ENCODE measurements at regions not wholly inside any gene's neighbourhood (a gene's known extent, or its start where the extent isn't known, plus 50 kb on each side); places are given as distances from the start of the nearest gene placed in this dataset.
"Not testable (repeated sequence)": the region's sequence is repeated elsewhere in the genome, so short reads cannot be mapped to it uniquely, and the experiment has no call there.

DNA sequence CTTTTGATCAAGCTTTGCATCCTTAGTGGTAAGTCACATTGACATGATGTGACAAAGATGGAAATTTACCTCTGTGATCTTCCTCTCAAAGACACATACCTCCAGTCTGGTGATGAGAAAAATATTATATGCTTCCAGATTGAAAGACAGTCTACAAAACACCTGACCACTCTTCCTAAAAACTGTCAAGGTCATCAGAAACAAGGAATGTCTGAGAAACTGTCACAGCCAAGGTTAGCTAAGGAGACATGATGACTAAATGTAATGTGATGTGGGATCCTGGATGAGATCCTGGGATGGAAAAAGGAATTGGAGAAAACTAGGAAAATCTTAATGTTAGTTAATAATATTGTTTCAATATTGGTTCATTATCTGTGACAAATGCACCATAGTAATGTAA is 226.6 kb upstream of the ST6GAL2 start:
- no peak for DNase-seq

DNA sequence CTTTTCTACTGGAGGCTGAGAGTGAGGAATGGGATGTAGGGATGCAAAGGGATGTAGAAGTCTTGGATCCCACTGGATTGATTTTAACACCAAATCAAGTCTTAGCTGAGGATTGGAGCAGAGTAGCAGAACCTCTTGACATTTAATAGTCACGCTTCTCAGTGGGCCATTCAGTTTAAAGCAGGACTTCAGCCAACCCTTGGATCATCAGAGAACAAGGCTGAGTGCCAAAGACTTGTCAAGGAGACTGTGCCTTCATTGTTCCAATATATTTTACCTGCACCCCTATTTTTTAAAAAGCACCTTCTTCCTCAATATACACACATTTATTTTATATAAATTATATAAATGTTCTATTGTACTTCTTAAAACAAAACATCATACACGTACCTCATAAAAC is 242.4 kb upstream of the ST6GAL2 start:
- no peak for DNase-seq

DNA sequence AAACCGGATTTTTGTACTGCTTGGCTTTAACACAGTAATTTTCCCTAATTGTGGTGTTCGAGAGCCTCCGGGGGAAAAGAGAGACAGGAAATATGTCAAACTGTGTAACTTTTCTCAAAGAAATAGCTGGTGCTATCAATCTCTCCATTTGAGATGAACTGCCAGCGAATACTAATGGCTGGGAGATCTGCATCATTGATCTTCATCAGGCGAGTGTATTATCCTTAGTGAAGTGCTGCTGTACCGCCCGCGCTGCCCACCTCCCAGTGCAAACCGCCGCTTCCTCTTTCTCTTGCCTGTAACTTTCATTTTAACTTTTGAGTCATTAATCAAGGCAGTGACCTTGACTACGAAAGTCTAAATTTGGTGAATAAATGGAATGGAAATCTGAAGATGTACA is 246.1 kb upstream of the ST6GAL2 start:
- DNase-seq: no peak

DNA sequence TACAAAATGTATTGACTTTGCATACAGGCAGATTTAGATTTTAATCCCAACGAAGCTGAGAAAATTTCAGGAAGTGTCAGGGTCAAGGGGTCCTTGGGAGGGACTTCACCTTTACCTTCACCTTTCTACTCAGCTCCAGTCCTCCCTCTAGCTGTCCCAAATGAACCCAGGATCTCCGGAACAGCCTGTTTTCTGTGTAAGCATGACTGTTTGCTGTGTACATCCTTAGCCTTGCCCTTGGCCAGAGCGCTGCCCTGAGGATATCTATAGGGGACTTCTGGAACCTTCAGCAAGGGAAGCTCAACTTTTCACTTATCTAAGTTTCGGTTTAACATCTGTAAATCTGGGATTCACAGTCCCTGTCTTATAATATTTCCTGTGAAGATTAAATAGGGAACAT is 246.8 kb upstream of the ST6GAL2 start:
- no peak for DNase-seq

DNA sequence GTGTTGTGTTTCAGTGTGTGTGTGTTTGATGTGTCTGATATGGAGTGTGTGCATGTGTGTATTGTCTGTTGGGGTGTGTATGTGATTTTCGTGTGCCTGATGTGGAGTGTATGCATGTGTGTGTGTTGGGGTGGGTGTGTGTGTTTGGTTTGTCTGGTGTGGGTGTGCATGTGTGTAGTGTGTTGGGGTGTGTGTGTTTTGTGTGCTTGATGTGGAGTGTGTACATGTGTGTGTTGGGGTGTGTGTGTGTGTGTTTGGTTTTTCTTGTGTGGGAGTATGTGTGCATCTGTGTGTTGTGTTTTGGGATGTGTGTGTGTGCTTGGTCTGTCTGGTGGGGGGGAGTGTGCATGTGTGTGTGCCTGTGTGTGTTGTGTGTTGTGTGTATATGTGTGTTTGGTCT is 247.4 kb upstream of the ST6GAL2 start:
- no peak for DNase-seq

DNA sequence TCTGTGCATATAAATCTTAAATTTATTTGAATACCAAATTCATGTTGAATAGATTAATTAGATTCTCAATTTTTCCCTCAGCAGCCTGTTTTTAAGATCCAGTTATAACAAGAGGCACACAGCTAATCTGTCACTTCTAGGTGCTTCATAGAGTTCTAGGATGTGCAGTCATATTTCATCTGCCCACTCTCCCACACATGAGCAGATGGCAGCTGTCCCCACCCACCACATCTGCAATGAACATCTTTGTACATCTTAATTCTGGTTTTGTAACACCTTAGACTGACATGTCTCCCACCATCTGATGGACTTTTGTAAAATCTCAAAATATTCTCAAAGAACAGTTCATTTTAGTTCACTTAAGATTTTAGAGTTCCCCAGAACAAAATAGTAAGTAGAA is 250.8 kb upstream of the ST6GAL2 start:
- no peak for DNase-seq

DNA sequence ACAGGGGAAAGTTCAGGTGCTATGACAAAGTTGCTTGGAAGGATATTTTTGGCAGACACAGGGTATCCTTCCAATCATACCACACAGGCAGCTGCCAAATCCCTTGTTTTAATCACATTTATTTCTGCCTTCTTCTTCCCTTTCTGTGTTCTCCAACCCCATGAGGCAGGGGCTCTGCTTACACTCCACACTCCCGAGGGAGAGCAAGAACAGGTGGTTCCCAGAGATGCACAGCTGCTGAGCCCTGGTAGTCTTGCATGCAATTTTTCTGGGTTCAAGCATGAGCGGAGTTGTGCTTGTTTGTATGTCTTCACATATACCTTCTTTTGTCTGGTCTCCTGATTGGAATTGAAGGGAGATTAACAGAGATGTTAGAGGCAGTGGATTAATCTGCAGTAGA is 251.7 kb upstream of the ST6GAL2 start:
- no peak for DNase-seq

DNA sequence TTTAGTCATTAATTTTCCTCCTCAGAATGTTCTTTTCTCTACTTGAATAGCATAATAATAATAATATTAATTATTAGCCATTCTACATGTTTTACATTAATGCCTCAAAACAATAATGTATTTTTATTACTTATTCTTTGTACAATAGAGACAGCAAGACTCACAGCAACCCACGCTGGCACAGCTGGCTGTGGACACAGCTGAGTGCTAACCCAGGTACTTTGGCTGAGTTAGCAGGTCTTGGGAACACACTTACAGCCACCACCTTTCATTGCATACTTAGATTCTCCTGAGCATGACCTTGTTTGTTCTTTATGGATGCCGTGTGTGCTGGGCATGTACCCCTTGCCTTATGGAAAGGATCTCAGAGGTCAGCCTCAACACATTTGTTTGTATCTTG is 260.2 kb upstream of the ST6GAL2 start:
- no peak for DNase-seq

DNA sequence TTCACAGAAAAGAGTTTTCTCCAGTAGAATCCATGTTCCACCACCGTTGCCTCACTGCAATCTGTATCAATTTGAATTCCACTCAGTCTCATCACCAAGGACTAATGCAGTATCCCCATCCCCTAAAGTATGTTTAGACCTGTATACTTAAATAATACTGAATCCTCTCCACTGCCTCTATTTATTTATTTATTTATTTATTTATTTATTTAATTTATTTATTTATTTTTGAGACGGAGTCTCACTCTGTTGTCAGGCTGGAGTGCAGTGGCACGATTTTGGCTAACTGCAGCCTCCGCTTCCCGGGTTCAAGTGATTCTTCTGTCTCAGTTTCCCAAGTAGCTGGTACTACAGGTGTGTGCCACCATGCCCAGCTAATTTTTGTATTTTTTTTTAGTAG is 260.7 kb upstream of the ST6GAL2 start:
- not testable (repeated sequence) for DNase-seq

DNA sequence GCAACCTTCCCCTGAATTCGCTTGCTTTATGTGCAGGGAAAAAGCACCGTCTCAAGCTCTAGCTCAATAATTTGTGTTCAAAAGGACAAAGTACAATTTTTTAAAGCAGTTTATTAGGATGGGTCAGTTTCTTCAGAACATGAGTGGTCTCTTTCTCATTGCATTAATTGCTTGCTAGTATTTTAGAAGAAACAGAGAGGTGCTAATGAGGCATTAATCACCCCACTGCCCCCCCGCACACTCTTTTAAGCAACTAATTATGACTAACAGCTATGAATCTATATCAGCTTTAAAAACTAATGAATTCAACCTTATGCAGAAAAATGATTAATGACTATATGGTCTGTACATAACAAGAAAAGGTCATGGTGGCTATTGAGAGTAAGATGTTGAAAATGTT is 262.1 kb upstream of the ST6GAL2 start:
- no peak for DNase-seq

DNA sequence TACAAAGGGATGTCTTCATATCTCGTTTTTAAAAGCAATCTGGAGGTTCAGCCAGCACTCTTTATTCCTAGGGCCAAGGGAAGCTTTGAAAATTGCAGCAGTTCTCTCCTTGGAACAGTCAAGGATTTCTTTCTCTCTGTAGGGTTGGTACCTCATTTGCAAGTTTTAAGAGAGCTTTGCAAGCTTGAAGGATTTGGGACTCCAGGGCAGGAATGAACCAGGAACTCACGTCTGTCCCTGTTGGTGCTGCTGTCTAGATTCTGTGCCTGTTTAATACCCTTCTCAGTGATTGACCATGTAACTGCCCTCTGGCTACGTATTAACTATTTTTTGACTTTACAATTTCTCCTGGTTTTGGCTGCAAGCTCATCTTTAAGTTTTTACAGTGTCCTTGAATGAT is 262.5 kb upstream of the ST6GAL2 start:
- no peak for DNase-seq

DNA sequence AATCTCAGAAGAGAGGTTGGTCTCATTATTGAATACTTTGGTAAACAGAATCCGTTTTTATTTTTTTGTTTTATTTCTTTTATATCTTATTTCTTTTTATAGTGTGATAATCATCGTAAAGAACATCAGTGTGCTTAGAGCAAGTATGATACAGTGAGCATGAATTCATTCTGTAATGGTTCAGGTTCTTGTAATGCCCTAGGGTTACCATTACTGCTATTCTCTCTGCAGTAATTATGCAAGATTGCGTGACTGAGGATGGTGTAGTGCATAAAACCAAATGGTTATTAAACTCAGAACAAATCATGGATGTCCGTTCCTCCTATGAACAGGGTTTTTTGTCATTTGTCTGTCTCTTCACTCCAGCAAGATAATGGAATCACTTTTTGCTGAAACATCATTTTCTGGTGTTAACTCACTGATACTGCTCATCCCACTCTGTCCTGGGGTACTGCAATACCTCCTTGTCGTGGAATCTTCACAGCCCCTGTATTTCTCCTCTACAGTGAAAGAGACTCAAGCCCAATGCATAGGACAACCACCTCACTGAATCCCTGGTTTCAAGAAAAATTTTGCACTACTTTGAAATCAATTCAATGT is 274.8 kb upstream of the ST6GAL2 start:
- no peak for DNase-seq

DNA sequence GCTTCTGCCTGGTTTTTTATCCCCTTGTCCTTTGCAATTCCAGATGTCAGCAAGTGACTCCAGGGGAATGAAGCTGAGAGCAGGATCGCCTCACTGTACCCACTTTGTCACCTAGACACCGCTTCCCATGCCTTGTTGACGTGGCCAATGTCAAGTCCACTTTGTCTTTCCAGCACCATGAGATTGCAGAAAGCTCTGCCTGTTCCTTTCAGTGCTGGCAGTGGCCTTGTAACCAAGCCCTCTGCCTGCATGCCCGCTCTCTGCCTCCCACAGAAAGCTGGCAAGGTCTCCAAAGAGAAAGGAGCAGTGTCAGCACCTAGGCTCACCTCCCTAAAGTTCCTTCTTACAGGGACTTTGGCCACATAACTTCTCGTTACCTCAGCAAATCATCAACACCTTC is 282.2 kb upstream of the ST6GAL2 start:
- no peak for DNase-seq

DNA sequence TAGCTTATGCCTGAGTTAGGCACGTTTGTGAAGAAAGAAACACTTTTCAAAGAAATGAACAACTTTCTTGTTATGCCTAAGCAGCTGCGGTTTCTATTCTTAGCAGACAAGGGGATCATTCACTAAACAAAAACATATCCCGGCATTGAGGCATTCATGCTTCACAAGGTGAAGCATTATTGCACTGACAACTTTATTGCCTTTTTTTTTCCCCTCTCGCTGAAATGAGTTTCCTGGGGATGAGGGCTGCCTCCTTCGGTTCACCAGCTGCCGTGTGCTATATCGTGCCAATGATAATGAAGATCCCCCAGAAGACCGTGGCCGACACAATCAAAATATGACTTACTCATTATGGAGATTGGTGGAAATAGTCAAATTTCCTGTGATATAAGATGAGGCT is 288.2 kb upstream of the ST6GAL2 start:
- no peak for DNase-seq

DNA sequence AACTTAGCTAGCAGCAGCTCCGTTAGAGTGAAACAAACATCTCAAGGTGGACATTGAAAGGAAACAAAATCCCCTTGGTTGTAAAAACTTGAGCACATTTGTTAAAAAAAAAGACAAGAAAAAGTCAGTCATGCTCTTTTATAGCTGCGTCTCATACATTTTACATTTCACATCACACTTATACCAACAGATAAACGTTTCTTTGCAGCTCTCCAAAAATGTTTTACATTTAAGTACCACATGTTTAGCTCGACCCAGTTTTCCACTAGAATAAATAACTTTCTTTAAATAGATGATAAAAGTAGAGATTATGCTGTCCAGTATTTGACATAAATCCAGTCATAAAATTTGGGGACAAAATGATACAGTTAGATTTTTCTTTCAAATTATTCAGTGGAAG is 297.0 kb upstream of the ST6GAL2 start:
- no peak for DNase-seq

DNA sequence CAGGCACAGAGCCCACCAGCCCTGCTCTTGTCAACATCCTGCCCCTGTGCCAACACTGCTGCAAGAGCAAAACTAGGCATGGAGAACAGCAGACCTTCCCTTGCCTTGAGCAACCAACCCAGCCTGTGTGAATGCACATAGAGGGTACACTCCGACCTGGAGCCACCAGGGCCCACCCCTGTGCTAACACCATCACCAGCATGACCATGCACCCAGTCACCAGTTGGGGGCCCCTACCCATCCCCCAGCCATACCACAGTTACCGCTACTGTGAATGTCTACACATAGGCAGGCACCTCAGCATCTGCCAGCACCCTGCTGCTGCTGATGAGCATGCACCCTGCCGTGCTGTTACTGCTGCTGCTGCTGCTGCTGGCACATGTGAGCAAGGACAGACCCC is 301.9 kb upstream of the ST6GAL2 start:
- DNase-seq: no peak

DNA sequence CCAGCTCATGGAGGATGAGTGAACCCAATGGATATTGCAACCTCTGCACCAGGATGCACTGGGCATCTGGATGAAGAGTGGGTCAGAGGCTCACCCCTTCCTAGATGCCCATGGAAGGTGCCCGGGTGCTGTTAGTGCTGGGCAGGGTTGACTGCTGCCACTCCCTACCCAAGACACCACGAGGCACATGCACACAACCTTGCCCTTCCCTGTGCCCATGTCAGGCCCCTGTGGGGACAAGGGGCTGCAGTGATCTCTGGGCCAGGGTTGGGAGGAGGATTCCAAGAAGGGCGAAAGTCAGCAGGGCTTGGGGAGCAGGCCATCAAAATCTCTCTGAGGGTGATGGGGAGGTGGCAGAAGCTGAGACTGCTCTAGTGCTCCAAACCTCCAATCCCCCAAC is 309.7 kb upstream of the ST6GAL2 start:
- DNase-seq: no peak

DNA sequence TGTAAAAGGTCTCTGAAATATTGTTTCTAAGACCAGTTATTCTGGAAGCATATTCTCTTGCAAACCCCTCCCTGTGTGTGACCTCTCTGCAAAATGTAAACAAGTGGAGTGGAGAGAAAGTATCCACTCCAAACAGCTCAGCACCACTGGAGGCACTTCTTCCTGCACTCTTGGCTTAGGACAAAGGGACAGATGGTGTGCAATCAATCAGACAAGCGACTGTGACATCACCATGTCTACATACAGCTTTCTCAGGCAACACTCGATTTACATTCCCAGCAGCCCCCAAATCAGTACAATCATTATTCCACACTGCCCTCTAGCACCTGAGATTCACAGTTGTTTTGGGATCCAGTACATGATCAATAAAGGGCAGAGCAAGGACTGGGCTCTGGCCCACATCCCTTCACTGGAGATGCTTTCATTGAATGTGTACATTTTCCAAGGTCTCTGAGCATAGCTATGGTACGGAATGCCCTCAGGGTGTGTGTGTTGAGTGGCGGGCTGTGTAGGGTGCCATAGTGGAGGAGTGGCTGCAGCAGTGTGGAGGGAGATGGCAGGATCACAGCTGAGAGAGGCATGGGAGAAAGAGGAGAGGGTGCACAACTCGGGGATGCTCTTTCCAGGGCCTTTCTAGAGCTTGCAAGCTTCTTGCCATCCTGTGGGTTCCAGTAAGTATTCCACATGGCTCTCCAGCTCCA is 311.8 kb upstream of the ST6GAL2 start:
- no peak for DNase-seq

DNA sequence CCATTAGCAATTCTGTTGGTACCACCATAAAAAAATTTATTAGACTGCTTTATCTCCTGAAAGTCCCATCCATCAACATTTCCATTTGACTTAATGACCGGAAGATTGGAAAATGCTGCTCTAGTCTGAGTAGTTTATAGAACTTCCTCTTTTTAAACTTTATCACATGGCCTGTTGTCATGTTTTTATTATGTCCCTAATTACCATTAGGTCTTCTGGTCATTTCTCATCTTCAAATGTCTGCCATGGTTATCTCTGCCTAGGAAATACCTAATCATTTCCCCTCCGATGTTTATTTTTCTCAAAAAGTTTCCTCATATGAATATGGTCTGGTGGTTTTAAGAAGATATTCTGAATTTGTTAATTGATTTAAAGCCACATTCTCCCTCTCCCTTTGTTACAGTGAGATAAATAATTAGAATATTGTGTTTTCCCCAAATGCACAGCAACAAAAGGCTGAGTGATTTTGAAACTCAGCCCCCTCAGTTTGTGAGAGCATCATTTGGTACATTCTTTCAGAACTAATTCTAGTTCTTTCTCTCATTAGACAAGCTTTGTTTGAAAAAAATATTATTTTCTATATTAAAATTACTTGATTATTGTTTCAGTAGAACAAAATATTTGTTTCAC is 317.1 kb upstream of the ST6GAL2 start:
- DNase-seq: no peak

DNA sequence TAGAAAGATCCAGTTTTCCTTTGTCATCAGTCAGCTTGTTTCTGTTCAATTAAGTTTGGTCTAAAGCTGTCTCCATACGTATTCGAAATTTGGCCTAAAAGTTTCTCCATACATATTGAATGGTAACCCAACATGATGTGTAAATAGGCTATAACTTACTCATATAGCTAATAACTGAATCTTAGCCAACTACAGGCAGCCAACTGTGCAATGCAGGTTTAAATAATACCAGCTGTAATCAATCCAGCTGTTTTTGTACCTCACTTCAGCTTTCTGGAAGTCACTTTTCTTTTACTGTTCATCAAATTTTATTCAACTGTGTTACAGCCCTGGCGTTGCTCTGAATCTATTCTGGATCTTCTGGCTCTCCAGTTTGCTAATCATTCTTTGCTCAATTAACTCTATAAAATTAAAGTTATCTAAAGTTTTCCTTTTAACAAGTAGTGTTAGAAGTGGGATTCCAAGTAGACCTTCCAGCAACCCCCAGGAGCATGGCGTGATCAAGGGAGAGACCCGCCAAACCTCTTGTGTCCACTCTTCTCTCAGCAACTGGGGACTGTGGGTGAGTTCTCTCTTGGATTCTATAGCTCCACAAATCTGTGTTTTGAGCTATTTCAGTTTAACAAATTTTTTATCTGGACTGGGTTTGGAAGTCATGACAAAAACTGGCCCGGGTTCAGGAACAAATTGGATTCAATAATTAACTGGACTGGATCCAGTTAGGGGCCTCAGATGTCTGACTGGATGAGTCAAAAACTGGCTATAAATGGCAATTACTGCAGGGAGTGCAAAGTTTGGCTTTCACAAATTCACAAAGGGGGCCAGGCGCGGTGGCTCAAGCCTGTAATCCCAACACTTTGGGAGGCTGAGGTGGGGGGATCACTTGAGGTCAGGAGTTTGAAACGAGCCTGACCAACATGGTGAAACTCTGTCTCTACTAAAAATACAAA is 329.7 kb upstream of the ST6GAL2 start:
- no peak for DNase-seq

DNA sequence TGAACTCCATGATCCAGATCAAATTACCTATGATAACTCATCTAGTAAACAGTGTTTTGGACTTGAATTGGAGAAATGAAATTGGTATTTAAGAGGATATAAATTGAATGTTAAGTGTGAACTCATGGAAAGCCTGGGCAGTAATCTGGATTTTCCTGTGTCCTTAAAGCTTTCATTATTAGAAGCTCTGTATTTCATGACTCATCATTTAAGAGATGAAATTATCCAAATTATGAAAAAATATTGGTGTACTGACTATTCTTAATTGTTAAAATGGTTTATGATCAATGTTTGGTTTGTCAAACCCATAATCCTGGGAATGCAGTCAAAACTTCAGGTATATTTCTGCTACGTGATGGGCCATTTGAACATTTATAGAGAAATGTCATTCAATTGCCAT is 332.2 kb upstream of the ST6GAL2 start:
- no peak for DNase-seq

DNA sequence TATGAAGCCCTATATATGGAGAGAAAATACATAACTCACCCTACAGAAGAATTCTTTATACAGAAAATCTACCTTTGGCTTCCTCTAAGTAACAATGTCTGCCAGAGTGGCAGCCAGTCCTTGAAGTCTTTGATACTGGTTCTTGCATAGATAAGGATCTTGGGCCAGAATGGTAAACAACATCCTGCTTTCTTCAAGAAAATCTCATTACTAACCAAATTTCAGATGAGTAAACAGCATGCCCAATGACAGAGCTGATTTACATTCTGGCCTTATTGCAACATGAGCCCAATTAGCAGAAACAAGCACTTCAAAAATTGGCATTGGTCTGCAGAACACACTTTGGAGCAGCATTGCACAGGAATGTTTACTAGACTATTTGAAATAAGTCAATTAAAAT is 336.5 kb upstream of the ST6GAL2 start:
- no peak for DNase-seq

DNA sequence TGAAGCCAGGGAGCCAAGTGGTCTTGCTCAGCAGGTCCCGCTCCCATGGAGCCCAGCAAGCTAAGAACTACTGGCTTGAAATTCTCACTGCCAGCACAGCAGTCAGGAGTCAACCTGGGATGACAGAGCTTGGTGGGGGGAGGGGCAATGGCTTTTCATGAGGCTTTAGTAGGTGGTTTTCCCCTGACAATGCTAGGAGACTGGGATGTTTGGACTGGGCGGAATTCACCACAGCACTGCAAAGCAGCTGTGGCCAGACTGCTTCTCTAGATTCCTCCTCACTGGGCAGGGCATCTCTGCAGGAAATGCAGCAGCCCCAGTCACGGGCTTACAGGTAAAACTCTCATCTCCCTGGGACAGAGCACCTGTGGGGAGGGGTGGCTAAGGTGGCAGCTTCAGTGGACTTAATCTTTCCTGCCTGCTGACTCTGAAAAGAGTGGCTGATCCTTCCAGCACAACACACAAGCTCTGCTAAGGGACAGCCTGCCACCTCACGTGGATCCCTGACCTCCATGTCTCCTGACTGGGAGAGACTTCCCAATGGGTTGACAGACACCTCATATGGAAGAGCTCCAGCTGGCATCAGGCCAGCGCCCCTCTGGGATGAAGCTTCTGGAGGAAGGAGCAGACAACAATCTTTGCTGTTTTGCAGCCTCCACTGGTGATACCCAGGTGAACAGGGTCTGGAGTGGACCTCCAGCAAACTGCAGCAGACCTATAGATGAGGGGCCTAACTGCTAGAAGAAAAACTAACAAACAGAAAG is 349.7 kb upstream of the ST6GAL2 start:
- no peak for DNase-seq
